ENCODE measurements at regions not wholly inside any gene's neighbourhood (a gene's known extent, or its start where the extent isn't known, plus 50 kb on each side); places are given as distances from the start of the nearest gene placed in this dataset.
"Not testable (repeated sequence)": the region's sequence is repeated elsewhere in the genome, so short reads cannot be mapped to it uniquely, and the experiment has no call there.

- CTCF ChIA-PET, POLR2A ChIA-PET: not testable (repeated sequence)
Measured at GRCh38 chr9:93879662-93880407, 75.3 kb downstream of the BARX1 start.

- POLR2A ChIA-PET = interaction anchor here (0.6 kb wide), 1 partner anchor 8 kb away, joined by 3 read pairs; no protein-coding TSS in a partner anchor
- CTCF ChIA-PET = no interaction called here
Measured at GRCh38 chr9:93875330-93875729, 79.8 kb downstream of the BARX1 start.

- CTCF ChIA-PET = no interaction called here
- POLR2A ChIA-PET = no interaction called here
Measured at GRCh38 chr9:93874242-93874641, 80.9 kb downstream of the BARX1 start.

- ChIA-PET CTCF (no interaction called here), POLR2A (no interaction called here)
Measured at GRCh38 chr9:93871286-93871685, 83.9 kb downstream of the BARX1 start.

GRCh38 chr9:93869863-93870262, 85.3 kb downstream of the BARX1 start:
- ChIA-PET POLR2A (no interaction called here), CTCF (no interaction called here)

GRCh38 chr9:93869088-93869487, 86.1 kb downstream of the BARX1 start:
- POLR2A ChIA-PET = no interaction called here
- CTCF ChIA-PET = no interaction called here

GRCh38 chr9:93865716-93866115, 89.4 kb downstream of the BARX1 start:
- POLR2A ChIA-PET = no interaction called here
- CTCF ChIA-PET = no interaction called here

GRCh38 chr9:93865245-93865644, 89.9 kb downstream of the BARX1 start:
- POLR2A ChIA-PET = no interaction called here
- CTCF ChIA-PET = no interaction called here

GRCh38 chr9:93864840-93865239, 90.3 kb downstream of the BARX1 start:
- ChIA-PET POLR2A (no interaction called here), CTCF (no interaction called here)

- ChIA-PET POLR2A (no interaction called here), CTCF (no interaction called here)
Measured at GRCh38 chr9:93864032-93864431, 91.1 kb downstream of the BARX1 start.

- CTCF ChIA-PET = no interaction called here
- POLR2A ChIA-PET = no interaction called here
Measured at GRCh38 chr9:93862877-93863545, 92.1 kb downstream of the BARX1 start.

- POLR2A ChIA-PET = no interaction called here
- CTCF ChIA-PET = no interaction called here
Measured at GRCh38 chr9:93861736-93862358, 93.3 kb downstream of the BARX1 start.

- CTCF ChIA-PET = no interaction called here
- POLR2A ChIA-PET = no interaction called here
Measured at GRCh38 chr9:93860694-93861658, 94.2 kb downstream of the BARX1 start.

GRCh38 chr9:93859431-93860215, 95.5 kb downstream of the BARX1 start:
- ChIA-PET CTCF (no interaction called here), POLR2A (no interaction called here)

GRCh38 chr9:93857528-93857927, 97.6 kb downstream of the BARX1 start:
- POLR2A ChIA-PET = no interaction called here
- CTCF ChIA-PET = no interaction called here

- ChIA-PET POLR2A (no interaction called here), CTCF (no interaction called here)
Measured at GRCh38 chr9:93852728-93853127, 102.4 kb downstream of the BARX1 start.

GRCh38 chr9:93846349-93846748, 108.8 kb downstream of the BARX1 start:
- ChIA-PET CTCF (no interaction called here), POLR2A (no interaction called here)

GRCh38 chr9:93843396-93843795, 111.8 kb downstream of the BARX1 start:
- CTCF ChIA-PET = no interaction called here

GRCh38 chr9:93830606-93831005, 124.5 kb downstream of the BARX1 start:
- CTCF ChIA-PET = no interaction called here
- POLR2A ChIA-PET = no interaction called here

More at GRCh38 chr9:93843396-93843795, 111.8 kb downstream of the BARX1 start:
- POLR2A ChIA-PET = no interaction called here
